Fibroblast of lung (primary cell): ENCODE measurements at regions not wholly inside any gene's neighbourhood (a gene's known extent, or its start where the extent isn't known, plus 50 kb on each side); places are given as distances from the start of the nearest gene placed in this dataset.

Experiments
- DNase-seq, 2 donors: peaks; one replicate each; pipeline versions ENCODE4 v3.0.0 to v3.0.0-alpha.2; 2010; ENCODE audit warnings: low read depth in 2 of 2
- H2AFZ ChIP-seq: 2 replicates; pipeline ENCODE4 v1.5.1; 2012; ENCODE audit warnings: low read length, control low read depth, inconsistent platforms
- H3K27ac ChIP-seq: 2 replicates; pipeline ENCODE4 v1.5.1; 2011; ENCODE audit warnings: low read length, control low read depth; ENCODE audit not compliant: insufficient read depth
- H3K27me3 ChIP-seq: 2 replicates; pipeline ENCODE4 v1.5.1; 2011; ENCODE audit warnings: mild to moderate bottlenecking, low read length; ENCODE audit not compliant: control insufficient read depth, insufficient read depth
- H3K36me3 ChIP-seq: 2 replicates; pipeline ENCODE4 v1.5.1; 2011; ENCODE audit warnings: low read length; ENCODE audit not compliant: control insufficient read depth, insufficient read depth
- H3K4me1 ChIP-seq: 2 replicates; pipeline ENCODE4 v1.5.1; 2011; ENCODE audit warnings: low read length; ENCODE audit not compliant: control insufficient read depth, insufficient read depth; ENCODE audit errors: extremely low read depth
- H3K4me2 ChIP-seq: 2 replicates; pipeline ENCODE4 v1.5.1; 2011; ENCODE audit warnings: low read length, control low read depth; ENCODE audit not compliant: insufficient read depth; ENCODE audit errors: extremely low read depth
- H3K4me3 ChIP-seq, 4 experiments: fragments of 200-600 bp in 1 of 4; sonication (generic) in 1 of 4; replicated peaks in 1 of 4; 2 replicates each; pipeline ENCODE4 v1.5.1; 2011 to 2016; ENCODE audit warnings: low read length in 4 of 4, low read depth in 3 of 4, mild to moderate bottlenecking in 3 of 4, control low read depth in 2 of 4, inconsistent platforms in 1 of 4, mixed read lengths in 1 of 4; ENCODE audit not compliant: insufficient read depth in 1 of 4; ENCODE audit errors: control extremely low read depth in 1 of 4
- H3K79me2 ChIP-seq: 2 replicates; pipeline ENCODE4 v1.5.1; 2012; ENCODE audit warnings: mild to moderate bottlenecking, low read length, inconsistent platforms; ENCODE audit not compliant: control insufficient read depth, insufficient read depth
- H3K9ac ChIP-seq: 2 replicates; pipeline ENCODE4 v1.5.1; 2011; ENCODE audit warnings: mild to moderate bottlenecking, low read length, control low read depth; ENCODE audit not compliant: insufficient read depth
- H3K9me3 ChIP-seq: 2 replicates; pipeline ENCODE4 v1.5.1; 2012; ENCODE audit warnings: low read depth, low read length; ENCODE audit not compliant: control insufficient read depth, insufficient read depth
- H4K20me1 ChIP-seq: 2 replicates; pipeline ENCODE4 v1.5.1; 2011; ENCODE audit warnings: low read length; ENCODE audit not compliant: control insufficient read depth, insufficient read depth; ENCODE audit errors: extremely low read depth
- CTCF ChIP-seq, 2 donors: IDR thresholded peaks in 1 of 2; conservative IDR thresholded peaks in 1 of 2; 1 replicate in 1 of 2; 2 replicates in 1 of 2; pipeline ENCODE4 v1.5.1; 2011 to 2012; ENCODE audit warnings: low read length in 2 of 2, control low read depth in 1 of 2, inconsistent platforms in 1 of 2, low read depth in 1 of 2, mild to moderate bottlenecking in 1 of 2
- EZH2 ChIP-seq: IDR thresholded peaks from 2 replicates; pipeline ENCODE4 v1.5.1; 2012; ENCODE audit warnings: low read length, control low read depth, mild to moderate bottlenecking; ENCODE audit errors: missing control alignments

GRCh38 chr16:61261315-61261714 lies 774.9 kb downstream of the CDH8 start:
- DNase-seq: no peak
- TF ChIP-seq CTCF (conservative IDR thresholded peaks at IDR 0.05 in 1 of 2, IDR thresholded peaks at IDR 0.05 in 1 of 2; ENCODE audit: low read depth in 1 of 2, low read length in 2 of 2) (no peak), EZH2 (no peak)
- Histone ChIP-seq H3K79me2 (no peaks in the 10 kb centered on the region), H3K4me1 (no peaks in the 10 kb centered on the region), H3K9ac (no peak overlapping the region), H3K36me3 (no peaks in the 10 kb centered on the region), H3K9me3 (no peaks in the 10 kb centered on the region), H3K27ac (no peak overlapping the region), H3K4me3 (no peak overlapping the region), H2AFZ (no peak overlapping the region), H3K4me2 (no peak overlapping the region), H3K27me3 (no peaks in the 10 kb centered on the region), H4K20me1 (no peaks in the 10 kb centered on the region)

GRCh38 chr16:61246592-61246991 lies 789.6 kb downstream of the CDH8 start:
- H3K79me2 ChIP-seq: no peaks in the 10 kb centered on the region
- no peak for DNase-seq
- no peak overlapping the region for H3K27ac ChIP-seq
- H4K20me1 ChIP-seq: no peaks in the 10 kb centered on the region
- H3K9ac ChIP-seq: no peak overlapping the region
- no peak overlapping the region for H3K4me3 ChIP-seq
- no peaks in the 10 kb centered on the region for H3K36me3 ChIP-seq
- H3K27me3 ChIP-seq: no peaks in the 10 kb centered on the region
- no peak overlapping the region for H2AFZ ChIP-seq
- no peak for TF ChIP-seq CTCF (conservative IDR thresholded peaks at IDR 0.05 in 1 of 2, IDR thresholded peaks at IDR 0.05 in 1 of 2; ENCODE audit: low read depth in 1 of 2, low read length in 2 of 2)
- H3K4me1 ChIP-seq: no peaks in the 10 kb centered on the region
- no peaks in the 10 kb centered on the region for H3K9me3 ChIP-seq
- no peak overlapping the region for H3K4me2 ChIP-seq

GRCh38 chr16:61243954-61244353 lies 792.3 kb downstream of the CDH8 start:
- no peak for DNase-seq
- Histone ChIP-seq H3K79me2 (no peaks in the 10 kb centered on the region), H4K20me1 (no peaks in the 10 kb centered on the region), H3K27ac (no peak overlapping the region), H2AFZ (no peak overlapping the region), H3K4me3 (no peak overlapping the region), H3K9me3 (no peaks in the 10 kb centered on the region), H3K27me3 (no peaks in the 10 kb centered on the region), H3K9ac (no peak overlapping the region), H3K36me3 (no peaks in the 10 kb centered on the region), H3K4me1 (no peaks in the 10 kb centered on the region), H3K4me2 (no peak overlapping the region)
- TF ChIP-seq CTCF (conservative IDR thresholded peaks at IDR 0.05 in 1 of 2, IDR thresholded peaks at IDR 0.05 in 1 of 2; ENCODE audit: low read depth in 1 of 2, low read length in 2 of 2): no peak
- TF ChIP-seq EZH2: no peak
